ENCODE measurements at regions not wholly inside any gene's neighbourhood (a gene's known extent, or its start where the extent isn't known, plus 50 kb on each side); places are given as distances from the start of the nearest gene placed in this dataset.

- DNase-seq = no peak
These were observed 470.8 kb downstream of the RIT2 start for GRCh38 chr18:42644729-42645131.

- DNase-seq = no peak
These were observed 466.0 kb downstream of the RIT2 start for GRCh38 chr18:42649331-42650035.

- no peak for DNase-seq
These were observed 460.9 kb downstream of the RIT2 start for GRCh38 chr18:42654556-42654955.

DNA sequence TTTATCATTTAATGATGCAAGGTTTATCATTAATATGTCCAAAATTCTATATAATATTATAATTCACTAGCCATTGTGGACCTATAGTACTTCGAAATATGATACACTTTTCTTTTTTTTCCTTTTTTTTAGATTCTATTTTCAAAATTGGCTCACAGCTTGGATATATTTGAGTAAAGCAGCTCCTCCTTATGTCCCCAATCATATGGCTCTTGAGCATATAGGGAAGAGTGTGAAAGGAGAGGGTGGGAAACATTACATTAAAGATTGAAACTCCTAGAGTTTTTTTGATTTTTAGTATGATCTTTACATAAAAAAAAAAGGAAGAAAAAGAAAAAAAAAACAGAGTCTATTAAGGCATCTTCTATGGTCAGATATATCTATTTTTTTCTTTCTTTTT lies 457.9 kb downstream of the RIT2 start:
- no peak for DNase-seq

DNA sequence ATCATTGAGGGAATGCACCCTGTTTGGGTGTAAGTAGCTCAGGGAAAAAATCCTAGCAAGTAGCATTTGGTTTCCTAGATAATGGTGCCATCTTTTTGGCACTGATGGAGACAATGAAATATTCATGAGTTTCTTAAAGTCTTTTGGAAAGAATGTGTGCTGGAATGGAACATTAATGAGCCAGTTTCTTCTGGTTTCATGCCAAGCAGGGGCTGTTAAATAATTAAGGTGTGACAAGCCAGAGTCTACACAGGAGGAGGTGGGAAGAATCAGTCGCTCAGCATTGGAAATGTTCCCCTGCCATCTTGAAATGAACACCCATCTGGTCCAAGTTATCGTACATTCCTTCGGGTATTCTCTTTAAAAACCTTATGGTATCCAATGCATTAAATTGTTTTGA lies 457.3 kb downstream of the RIT2 start:
- DNase-seq = no peak

DNA sequence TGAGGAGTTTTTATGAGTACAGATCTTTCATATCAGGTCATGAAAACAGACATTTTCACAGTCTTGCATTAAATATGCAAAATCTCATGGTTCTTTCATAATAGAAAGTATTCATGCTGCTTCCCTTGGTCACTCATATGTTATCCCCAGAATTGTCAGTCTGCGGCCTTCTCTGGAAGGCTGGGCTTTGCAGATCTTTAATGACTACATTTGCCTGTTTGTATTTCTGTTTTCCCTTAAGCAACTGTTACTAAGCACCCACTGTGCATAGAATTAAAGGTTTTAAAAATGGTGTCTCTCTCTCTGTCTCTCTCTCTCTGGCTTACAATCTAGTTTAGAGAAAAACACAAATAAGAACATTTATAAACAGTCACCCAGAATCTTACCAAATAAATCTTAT lies 456.3 kb downstream of the RIT2 start:
- no peak for DNase-seq

- DNase-seq = no peak
These were observed 444.6 kb downstream of the RIT2 start for GRCh38 chr18:42670860-42671259.

DNA sequence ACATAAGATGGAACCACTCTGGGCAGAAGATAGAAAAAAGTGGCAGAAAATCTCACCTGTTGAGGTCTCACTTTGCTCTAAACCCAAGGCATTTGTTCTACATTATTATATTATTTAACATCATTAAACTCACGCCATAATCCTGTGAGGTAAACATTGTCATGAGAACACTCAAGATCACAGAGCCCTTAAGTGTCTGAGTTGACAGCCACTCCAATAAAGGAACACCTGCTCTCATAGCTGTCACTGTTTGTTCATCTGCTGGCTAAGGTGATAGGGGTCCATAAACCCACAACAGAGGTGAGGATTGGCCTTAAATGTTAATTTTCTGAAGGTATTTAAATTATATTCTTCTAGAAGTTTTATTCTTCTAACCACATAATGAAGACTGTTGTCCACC lies 439.7 kb downstream of the RIT2 start:
- no peak for DNase-seq

DNA sequence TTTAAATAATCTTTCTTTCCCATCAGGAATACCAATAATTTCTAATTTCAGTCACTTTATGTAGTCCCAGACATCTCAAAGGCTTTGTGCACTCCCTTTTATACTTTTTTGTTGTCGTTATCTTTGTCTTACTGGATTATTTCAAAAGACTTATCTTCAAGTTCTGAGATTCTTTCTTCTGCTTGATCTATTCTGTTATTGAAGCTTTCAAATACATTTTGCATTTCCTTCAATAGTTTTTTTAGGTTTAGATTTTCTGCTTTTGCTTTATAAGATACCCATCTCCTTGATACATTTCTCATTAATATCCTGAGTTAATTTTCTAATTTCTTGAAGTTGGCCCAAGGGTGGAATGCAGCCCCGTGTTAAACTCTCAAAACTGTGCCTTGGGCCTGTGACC lies 432.4 kb downstream of the RIT2 start:
- DNase-seq = no peak

DNA sequence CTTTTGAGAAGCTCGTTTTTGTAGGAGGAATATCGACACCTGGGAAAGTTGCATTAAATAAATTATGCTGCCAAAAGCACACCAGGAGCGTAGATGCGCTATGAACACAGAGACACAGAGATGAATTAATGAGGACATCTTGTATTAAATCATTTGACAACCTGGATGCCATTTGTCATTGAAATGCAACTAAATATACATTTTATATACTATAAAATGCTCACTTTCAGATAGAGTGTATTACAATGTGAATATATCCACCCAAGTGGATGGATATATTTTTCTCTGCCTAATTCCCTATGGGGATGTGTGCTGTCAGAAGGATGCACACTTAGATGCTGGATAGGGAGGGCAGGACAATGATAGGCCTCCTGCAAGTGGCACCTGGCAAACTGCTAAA lies 426.2 kb downstream of the RIT2 start:
- DNase-seq = no peak

Measured in HCEC 1CT (cell line).